A673 (cell line): ENCODE measurements at regions not wholly inside any gene's neighbourhood (a gene's known extent, or its start where the extent isn't known, plus 50 kb on each side); places are given as distances from the start of the nearest gene placed in this dataset.

Experiments
- BruUV-seq: library from RNA; stranded (reverse); fragments of 400-500 nt; replicated peaks from 2 replicates; lab custom pipeline; 2021; lab: Mats Ljungman, UMichigan
- CTCF ChIA-PET: fragments of 300-600 bp; sonication (Branson Sonifier 250); formaldehyde crosslinking; loops from one replicate; lab custom pipeline; 2022; ENCODE audit warnings: antibody characterized with exemption; lab: Charles Lee
- POLR2A ChIA-PET: fragments of 300-600 bp; sonication (Branson Sonifier 250); formaldehyde crosslinking; loops from one replicate; lab custom pipeline; 2022; ENCODE audit warnings: antibody characterized with exemption; ENCODE audit not compliant: low non-redundant PET; lab: Charles Lee
- DNase-seq: peaks from one replicate; pipeline ENCODE4 v3.0.0-alpha.2; 2015; ENCODE audit warnings: low spot score
- H3K27ac ChIP-seq: fragments of 200-600 bp; sonication (generic); 2 replicates; pipeline ENCODE4 v1.5.1; 2016; ENCODE audit warnings: mixed run types, low read depth, mild to moderate bottlenecking, mixed read lengths, antibody characterized with exemption, low read length; ENCODE audit not compliant: poor library complexity, severe bottlenecking
- H3K27me3 ChIP-seq: fragments of 200-600 bp; sonication (generic); replicated peaks from 2 replicates; pipeline ENCODE4 v1.6.1; 2017; ENCODE audit warnings: mixed run types, low read depth, mild to moderate bottlenecking, mixed read lengths, antibody characterized with exemption, low read length; ENCODE audit not compliant: insufficient read depth, poor library complexity
- H3K36me3 ChIP-seq: fragments of 200-600 bp; sonication (generic); 2 replicates; pipeline ENCODE4 v1.6.1; 2016; ENCODE audit warnings: mixed run types, mild to moderate bottlenecking, mixed read lengths, antibody characterized with exemption, low read length; ENCODE audit not compliant: insufficient read depth, poor library complexity, severe bottlenecking
- H3K4me1 ChIP-seq: fragments of 200-600 bp; sonication (generic); 2 replicates; pipeline ENCODE4 v1.6.1; 2017; ENCODE audit warnings: mixed run types, mild to moderate bottlenecking, mixed read lengths, antibody characterized with exemption, low read length; ENCODE audit not compliant: insufficient read depth, poor library complexity, severe bottlenecking
- H3K4me3 ChIP-seq: fragments of 200-600 bp; sonication (generic); 2 replicates; pipeline ENCODE4 v1.5.1; 2016; ENCODE audit warnings: low read depth, mixed run types, mild to moderate bottlenecking, mixed read lengths, low read length; ENCODE audit not compliant: poor library complexity, severe bottlenecking
- H3K9me3 ChIP-seq: fragments of 200-600 bp; sonication (generic); 2 replicates; pipeline ENCODE4 v1.6.1; 2016; ENCODE audit warnings: mixed run types, low read depth, mild to moderate bottlenecking, mixed read lengths, antibody characterized with exemption, low read length; ENCODE audit not compliant: poor library complexity, severe bottlenecking
- EZH2 ChIP-seq: fragments of 200-600 bp; sonication (generic); IDR thresholded peaks from 2 replicates; pipeline ENCODE4 v1.6.1; 2017; ENCODE audit warnings: borderline replicate concordance, low read depth, mild to moderate bottlenecking, mixed read lengths, antibody characterized with exemption, low read length; ENCODE audit not compliant: poor library complexity, severe bottlenecking
- intact Hi-C: fragments of 100-400 bp; cut with micrococcal nuclease; formaldehyde crosslinking; loops from one replicate; pipeline ENCODE4 v1.10.0; 2022; ENCODE audit not compliant: unreplicated experiment
- TF ChIP-seq, protein P1 (sequence below): fragments of 300-800, 200-600 bp; sonication (generic); conservative IDR thresholded peaks from 2 replicates; pipeline ENCODE4 v1.5.1; 2017; ENCODE audit warnings: low read depth, mild to moderate bottlenecking, antibody characterized with exemption, low read length, moderate library complexity, mixed read lengths

GRCh38 chr5:16005225-16005624 lies 174.4 kb downstream of the MARCHF11 start:
- intact Hi-C loops: no loop called here
- Histone ChIP-seq H3K36me3 (no peaks in the 10 kb centered on the region), H3K27ac (no peak overlapping the region), H3K9me3 (peaks cover 2% of the 10 kb centered on the region), H3K27me3 (no peaks in the 10 kb centered on the region), H3K4me1 (no peaks in the 10 kb centered on the region), H3K4me3 (no peak overlapping the region)
- ChIA-PET CTCF (no interaction called here), POLR2A (no interaction called here)
- no peak for TF ChIP-seq EZH2
- TF ChIP-seq, protein P1, sequence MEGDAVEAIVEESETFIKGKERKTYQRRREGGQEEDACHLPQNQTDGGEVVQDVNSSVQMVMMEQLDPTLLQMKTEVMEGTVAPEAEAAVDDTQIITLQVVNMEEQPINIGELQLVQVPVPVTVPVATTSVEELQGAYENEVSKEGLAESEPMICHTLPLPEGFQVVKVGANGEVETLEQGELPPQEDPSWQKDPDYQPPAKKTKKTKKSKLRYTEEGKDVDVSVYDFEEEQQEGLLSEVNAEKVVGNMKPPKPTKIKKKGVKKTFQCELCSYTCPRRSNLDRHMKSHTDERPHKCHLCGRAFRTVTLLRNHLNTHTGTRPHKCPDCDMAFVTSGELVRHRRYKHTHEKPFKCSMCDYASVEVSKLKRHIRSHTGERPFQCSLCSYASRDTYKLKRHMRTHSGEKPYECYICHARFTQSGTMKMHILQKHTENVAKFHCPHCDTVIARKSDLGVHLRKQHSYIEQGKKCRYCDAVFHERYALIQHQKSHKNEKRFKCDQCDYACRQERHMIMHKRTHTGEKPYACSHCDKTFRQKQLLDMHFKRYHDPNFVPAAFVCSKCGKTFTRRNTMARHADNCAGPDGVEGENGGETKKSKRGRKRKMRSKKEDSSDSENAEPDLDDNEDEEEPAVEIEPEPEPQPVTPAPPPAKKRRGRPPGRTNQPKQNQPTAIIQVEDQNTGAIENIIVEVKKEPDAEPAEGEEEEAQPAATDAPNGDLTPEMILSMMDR: no peak
- BruUV-seq: no TSS peak
- DNase-seq: no peak

DNA sequence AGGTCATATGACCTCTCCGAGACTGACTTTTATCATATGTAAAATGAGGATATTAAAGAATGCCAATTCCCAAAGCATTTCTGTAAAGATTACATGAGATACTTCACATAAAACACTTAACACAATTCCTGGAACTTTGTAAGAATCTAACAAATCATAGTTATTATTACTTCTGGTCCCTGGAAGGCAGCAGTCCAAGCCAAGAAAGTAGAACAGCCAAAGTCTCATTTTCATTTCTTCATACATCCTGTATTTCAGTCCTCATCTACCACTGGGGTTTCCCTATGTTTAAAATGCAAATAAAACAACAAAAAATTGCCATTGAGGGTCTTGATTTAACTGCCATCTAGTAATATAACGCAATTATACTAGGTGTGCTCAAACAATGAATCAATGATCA lies 179.5 kb downstream of the MARCHF11 start:
- H3K27ac ChIP-seq: no peak overlapping the region
- no peaks in the 10 kb centered on the region for H3K4me1 ChIP-seq
- CTCF ChIA-PET: no interaction called here
- POLR2A ChIA-PET: no interaction called here
- intact Hi-C loops: no loop called here
- TF ChIP-seq, protein P1: no peak
- no peak for TF ChIP-seq EZH2
- no peak overlapping the region for H3K4me3 ChIP-seq
- H3K9me3 ChIP-seq: no peaks in the 10 kb centered on the region
- DNase-seq: no peak
- no TSS peak for BruUV-seq
- no peaks in the 10 kb centered on the region for H3K36me3 ChIP-seq
- H3K27me3 ChIP-seq: no peaks in the 10 kb centered on the region

- ChIA-PET CTCF (interaction anchor here (0.6 kb wide), 1 partner anchor 68 kb away, joined by 5 read pairs; no protein-coding TSS in a partner anchor), POLR2A (no interaction called here)
- intact Hi-C loops: loop anchor here (2.0 kb wide), 1 partner anchor 889 kb away; no protein-coding TSS in a partner anchor
- Histone ChIP-seq H3K36me3 (no peaks in the 10 kb centered on the region), H3K9me3 (peaks cover 16% of the 10 kb centered on the region), H3K27ac (no peak overlapping the region), H3K4me1 (no peaks in the 10 kb centered on the region), H3K4me3 (no peak overlapping the region), H3K27me3 (no peaks in the 10 kb centered on the region)
- peak; percentile 37 for DNase-seq
- TF ChIP-seq EZH2: no peak
- TF ChIP-seq, protein P1: peak; percentile 54
- BruUV-seq: no TSS peak
Observed at GRCh38 chr5:15995341-15996052, 184.1 kb downstream of the MARCHF11 start.
